ENCODE measurements at regions not wholly inside any gene's neighbourhood (a gene's known extent, or its start where the extent isn't known, plus 50 kb on each side); places are given as distances from the start of the nearest gene placed in this dataset.

- DNase-seq (ENCODE audit: insufficient read length, low spot score) (no peak), FAIRE-seq (no peak)
- TF ChIP-seq, protein P1, sequence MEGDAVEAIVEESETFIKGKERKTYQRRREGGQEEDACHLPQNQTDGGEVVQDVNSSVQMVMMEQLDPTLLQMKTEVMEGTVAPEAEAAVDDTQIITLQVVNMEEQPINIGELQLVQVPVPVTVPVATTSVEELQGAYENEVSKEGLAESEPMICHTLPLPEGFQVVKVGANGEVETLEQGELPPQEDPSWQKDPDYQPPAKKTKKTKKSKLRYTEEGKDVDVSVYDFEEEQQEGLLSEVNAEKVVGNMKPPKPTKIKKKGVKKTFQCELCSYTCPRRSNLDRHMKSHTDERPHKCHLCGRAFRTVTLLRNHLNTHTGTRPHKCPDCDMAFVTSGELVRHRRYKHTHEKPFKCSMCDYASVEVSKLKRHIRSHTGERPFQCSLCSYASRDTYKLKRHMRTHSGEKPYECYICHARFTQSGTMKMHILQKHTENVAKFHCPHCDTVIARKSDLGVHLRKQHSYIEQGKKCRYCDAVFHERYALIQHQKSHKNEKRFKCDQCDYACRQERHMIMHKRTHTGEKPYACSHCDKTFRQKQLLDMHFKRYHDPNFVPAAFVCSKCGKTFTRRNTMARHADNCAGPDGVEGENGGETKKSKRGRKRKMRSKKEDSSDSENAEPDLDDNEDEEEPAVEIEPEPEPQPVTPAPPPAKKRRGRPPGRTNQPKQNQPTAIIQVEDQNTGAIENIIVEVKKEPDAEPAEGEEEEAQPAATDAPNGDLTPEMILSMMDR (IDR thresholded peaks at IDR 0.05; ENCODE audit: insufficient read depth, missing control alignments) = no peak
Measured at GRCh38 chr11:24068197-24068596, 428.7 kb upstream of the LUZP2 start.

- TF ChIP-seq, protein P1 (IDR thresholded peaks at IDR 0.05; ENCODE audit: insufficient read depth, missing control alignments) = no peak
- DNase-seq (ENCODE audit: insufficient read length, low spot score) (no peak), FAIRE-seq (no peak)
Measured at GRCh38 chr11:24070435-24070834, 426.4 kb upstream of the LUZP2 start.

- DNase-seq (ENCODE audit: insufficient read length, low spot score) = no peak
- TF ChIP-seq, protein P1 (IDR thresholded peaks at IDR 0.05; ENCODE audit: insufficient read depth, missing control alignments) = no peak
- no peak for FAIRE-seq
Measured at GRCh38 chr11:24078018-24078417, 418.8 kb upstream of the LUZP2 start.

DNA sequence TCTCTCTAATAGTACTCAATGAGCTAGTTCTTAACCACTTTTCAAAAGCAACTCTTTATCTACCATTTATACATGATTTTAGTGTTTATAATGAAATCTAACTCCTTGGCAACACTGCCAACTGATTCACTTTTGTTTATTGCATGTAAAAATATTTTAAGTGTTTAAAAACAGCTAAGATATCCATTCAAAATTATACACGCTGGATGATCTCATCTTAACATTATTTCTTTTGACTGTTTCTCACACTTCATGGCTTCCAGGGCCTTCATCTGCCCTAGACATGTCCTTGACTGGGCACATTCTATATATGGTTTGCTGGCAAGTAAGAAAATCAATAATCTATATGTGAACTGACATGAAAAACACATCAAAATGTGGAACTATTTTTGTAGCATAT, 414.6 kb upstream of the LUZP2 start:
- DNase-seq (ENCODE audit: insufficient read length, low spot score) (no peak), FAIRE-seq (no peak)
- TF ChIP-seq, protein P1 (IDR thresholded peaks at IDR 0.05; ENCODE audit: insufficient read depth, missing control alignments) = no peak

DNA sequence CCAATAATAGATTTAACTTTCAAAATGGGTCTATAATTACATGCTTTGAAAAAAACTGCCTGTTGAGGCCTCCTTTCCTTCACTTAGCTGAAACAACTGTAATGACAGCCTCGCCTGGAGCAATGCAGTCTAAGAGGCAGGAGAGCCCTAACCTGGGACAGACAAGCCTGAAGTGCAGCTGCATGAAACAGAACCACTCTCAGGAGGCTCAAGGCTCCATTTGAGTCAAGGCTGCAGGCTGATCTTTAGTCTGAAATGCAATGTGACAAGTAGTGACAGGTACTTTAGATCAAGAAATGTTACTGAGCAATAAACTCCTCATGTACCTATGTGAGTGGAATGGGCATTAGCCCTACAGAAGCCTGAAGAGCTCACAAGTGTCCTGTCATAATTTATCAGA, 414.0 kb upstream of the LUZP2 start:
- DNase-seq (ENCODE audit: insufficient read length, low spot score) (no peak), FAIRE-seq (no peak)
- TF ChIP-seq, protein P1 (IDR thresholded peaks at IDR 0.05; ENCODE audit: insufficient read depth, missing control alignments) = no peak

- FAIRE-seq (no peak), DNase-seq (ENCODE audit: insufficient read length, low spot score) (no peak)
- TF ChIP-seq, protein P1 (IDR thresholded peaks at IDR 0.05; ENCODE audit: insufficient read depth, missing control alignments) = no peak
Measured at GRCh38 chr11:24084956-24085355, 411.9 kb upstream of the LUZP2 start.

GRCh38 chr11:24086921-24087320, 409.9 kb upstream of the LUZP2 start:
- DNase-seq (ENCODE audit: insufficient read length, low spot score) = no peak
- TF ChIP-seq, protein P1 (IDR thresholded peaks at IDR 0.05; ENCODE audit: insufficient read depth, missing control alignments) = no peak
- no peak for FAIRE-seq

All from D721Med (cell line).